Heart left ventricle (tissue), 16 donors: ENCODE measurements at regions not wholly inside any gene's neighbourhood (a gene's known extent, or its start where the extent isn't known, plus 50 kb on each side); places are given as distances from the start of the nearest gene placed in this dataset.
"Not testable (repeated sequence)": the region's sequence is repeated elsewhere in the genome, so short reads cannot be mapped to it uniquely, and the experiment has no call there.

Experiments
- ATAC-seq, 4 donors: fragments of 200-7000 bp; cut with Tn5 transposase; one replicate each; pipeline ENCODE4 v1.9.1; 2020 to 2022; ENCODE audit warnings: moderate library complexity in 4 of 4, mild to moderate bottlenecking in 3 of 4, moderate number of reproducible peaks in 1 of 4
- DNase-seq, 5 donors: peaks; one replicate each; pipeline ENCODE4 v3.0.0-alpha.2; 2020
- H3K27ac ChIP-seq, 12 donors: fragments of 200-600 bp; sonication (generic) in 4 of 12; one replicate each; pipeline versions ENCODE4 v1.5.0 to v1.8.0; 2016 to 2022; ENCODE audit warnings: mild to moderate bottlenecking in 2 of 12
- H3K27me3 ChIP-seq, 9 donors: fragments of 200-600 bp; sonication (generic) in 2 of 9; one replicate each; pipeline versions ENCODE4 v1.5.1 to v1.8.0; 2016 to 2022; ENCODE audit warnings: mild to moderate bottlenecking in 3 of 9
- H3K36me3 ChIP-seq, 9 donors: fragments of 200-600 bp; sonication (generic) in 2 of 9; one replicate each; pipeline versions ENCODE4 v1.5.0 to v1.8.0; 2018 to 2022; ENCODE audit warnings: mild to moderate bottlenecking in 2 of 9
- H3K4me1 ChIP-seq, 12 donors: fragments of 200-600 bp; sonication (generic) in 4 of 12; one replicate each; pipeline versions ENCODE4 v1.5.0 to v1.8.0; 2016 to 2022; ENCODE audit warnings: mild to moderate bottlenecking in 3 of 12
- H3K4me3 ChIP-seq, 12 donors: fragments of 200-600 bp; sonication (generic) in 4 of 12; one replicate each; pipeline versions ENCODE4 v1.5.0 to v1.8.0; 2017 to 2022; ENCODE audit warnings: mild to moderate bottlenecking in 9 of 12, moderate library complexity in 4 of 12
- H3K9me3 ChIP-seq, 12 donors: fragments of 200-600 bp; sonication (generic) in 4 of 12; one replicate each; pipeline versions ENCODE4 v1.5.0 to v1.8.0; 2016 to 2022; ENCODE audit warnings: mild to moderate bottlenecking in 1 of 12
- CTCF ChIP-seq, 12 donors: fragments of 200-600 bp; sonication (generic) in 4 of 12; IDR thresholded peaks; one replicate each; pipeline versions ENCODE4 v1.5.0 to v1.8.0; 2018 to 2022; ENCODE audit warnings: antibody characterized with exemption in 12 of 12, mild to moderate bottlenecking in 5 of 12
- POLR2A ChIP-seq, 2 donors: fragments of 450-650 bp; IDR thresholded peaks; one replicate each; pipeline ENCODE4 v1.6.1; 2017; ENCODE audit warnings: antibody characterized with exemption in 2 of 2, mild to moderate bottlenecking in 2 of 2, moderate library complexity in 2 of 2
- WGBS, 4 donors: extraction: QIAGEN DNeasy Blood & Tissue Kit in 2 of 4; methylation state at CpG; one replicate each; pipeline versions ENCODE4 v1.1.5 to v1.1.7; 2013 to 2018; 5-methylcytosine and 5-hydroxymethylcytosine counted together
- intact Hi-C, 10 donors: fragments of 100-400 bp; cut with DNase I; formaldehyde crosslinking; loops; one replicate each; pipeline versions ENCODE4 v1.11.1 to v1.14.2; 2022
- donor health status: ischemic (EF 13 %, LVEDD 7.1; RV severe dilation, severe dysfunction).
- donor health status: healthy with polysubstance abuse.
- donor health status: DM: no; HTN: yes; CAD: no.
- donor health status: DM: no; HTN: no; CAD: no.
- donor health status: ischemic (EF 25% LVEDD 6.9; RV normal size, moderate dysfunction).
- donor health status: ischemic (EF 25% LVEDD 5.7; RV mildly dilated, moderate dysfunction).
- donor health status: healthy.
- donor health status: DM: yes; HTN: yes; CAD: no.
- donor health status: ischemic (EF 35%, LVEDD 5.7; RV mildly dilated, moderate dysfunction).
- donor health status: nonischemic (EF 11% LVEDD 7.7; RV severe dilation, severe dysfunction).
- donor health status: DM: yes; HTN: yes; CAD: no.
- donor health status: PGD.
- donor health status: ischemic (EF 29% LVEDD 5.4; RV normal size, mild dysfunction).
- donor health status: nonischemic (EF 23%, LVEDD 6.1; RV moderate dilation, normal function).

GRCh38 chr6:21340573-21340972 lies 253.0 kb upstream of the SOX4 start:
- H3K27me3 ChIP-seq, result no peaks in the 10 kb centered on the region
- intact Hi-C loops, result no loop called here
- ATAC-seq (no peak), DNase-seq (no peak)
- H3K27ac ChIP-seq, result no peak overlapping the region
- H3K36me3 ChIP-seq, result no peaks in the 10 kb centered on the region
- H3K9me3 ChIP-seq, result peaks cover 0 to 7% (median 0%) of the 10 kb centered on the region in 12 donors
- TF ChIP-seq POLR2A (IDR thresholded peaks at IDR 0.05) (no peak), CTCF (IDR thresholded peaks at IDR 0.05) (no peak)
- 70 to 83% (median 74%) methylated on average over 3 of the region's 3 CpGs for WGBS, 4 donors
- no peak overlapping the region for H3K4me3 ChIP-seq
- H3K4me1 ChIP-seq, result no peaks in the 10 kb centered on the region

GRCh38 chr6:21341910-21342309 lies 251.6 kb upstream of the SOX4 start:
- Histone ChIP-seq H3K9me3 (peaks cover 0 to 7% (median 0%) of the 10 kb centered on the region in 12 donors), H3K27ac (no peak overlapping the region), H3K27me3 (no peaks in the 10 kb centered on the region), H3K4me3 (no peak overlapping the region), H3K36me3 (no peaks in the 10 kb centered on the region), H3K4me1 (no peaks in the 10 kb centered on the region)
- intact Hi-C loops, result no loop called here
- WGBS, 4 donors, result 38 to 56% (median 49%) methylated on average over 4 of the region's 4 CpGs
- TF ChIP-seq POLR2A (IDR thresholded peaks at IDR 0.05), result no peak
- no peak for TF ChIP-seq CTCF (IDR thresholded peaks at IDR 0.05)
- DNase-seq, result no peak
- peak in 2 of 4 donors; percentile 18 to 56 for ATAC-seq

DNA sequence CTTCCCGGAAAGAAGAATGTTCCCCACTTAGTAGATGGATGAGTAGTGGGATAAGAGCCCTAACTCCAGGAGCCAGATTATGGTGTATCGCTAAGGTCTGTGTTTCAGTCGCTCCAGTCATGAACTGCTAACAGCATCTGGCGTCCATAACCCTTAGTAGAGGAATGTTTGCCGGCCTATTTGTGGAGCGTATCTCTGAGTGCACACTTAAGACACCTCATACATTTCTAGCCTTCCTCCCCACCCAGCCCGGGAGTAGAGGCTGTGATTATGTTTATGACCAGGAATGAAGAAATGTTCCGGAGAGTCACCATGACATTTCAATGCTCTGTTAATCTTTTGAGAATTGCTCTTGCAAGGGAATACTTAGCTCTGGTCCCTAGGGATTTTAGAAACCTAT lies 251.1 kb upstream of the SOX4 start:
- intact Hi-C loops, result no loop called here
- no peak overlapping the region for H3K27ac ChIP-seq
- WGBS, 4 donors, result 39 to 63% (median 51%) methylated on average over 8 of the region's 8 CpGs
- DNase-seq, result no peak
- no peak overlapping the region for H3K4me3 ChIP-seq
- peak; percentile 37 to 89 (median 74) for ATAC-seq
- no peaks in the 10 kb centered on the region for H3K4me1 ChIP-seq
- no peaks in the 10 kb centered on the region for H3K27me3 ChIP-seq
- peaks cover 0 to 3% (median 0%) of the 10 kb centered on the region in 12 donors for H3K9me3 ChIP-seq
- no peak for TF ChIP-seq CTCF (IDR thresholded peaks at IDR 0.05)
- no peak for TF ChIP-seq POLR2A (IDR thresholded peaks at IDR 0.05)
- no peaks in the 10 kb centered on the region for H3K36me3 ChIP-seq

DNA sequence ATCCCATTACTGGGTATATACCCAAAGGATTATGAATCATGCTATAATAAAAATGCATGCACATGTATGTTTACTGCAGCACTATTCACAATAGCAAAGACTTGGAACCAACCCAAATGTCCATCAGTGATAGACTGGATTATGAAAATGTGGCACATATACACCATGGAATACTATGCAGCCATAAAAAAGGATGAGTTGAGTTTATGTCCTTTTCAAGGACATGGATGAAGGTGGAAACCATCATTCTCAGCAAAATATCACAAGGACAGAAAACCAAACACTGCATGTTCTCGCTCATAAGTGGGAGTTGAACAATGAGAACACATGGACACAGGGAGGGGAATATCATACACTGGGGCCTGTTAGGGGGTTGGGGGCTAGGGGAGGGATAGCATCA lies 247.8 kb upstream of the SOX4 start:
- H3K27ac ChIP-seq, H3K36me3 ChIP-seq, ATAC-seq, H3K27me3 ChIP-seq, H3K4me3 ChIP-seq, intact Hi-C loops, H3K4me1 ChIP-seq, H3K9me3 ChIP-seq, DNase-seq: not testable (repeated sequence)
- 91 to 100% (median 95%) methylated on average over 1 of the region's 1 CpG for WGBS, 4 donors

DNA sequence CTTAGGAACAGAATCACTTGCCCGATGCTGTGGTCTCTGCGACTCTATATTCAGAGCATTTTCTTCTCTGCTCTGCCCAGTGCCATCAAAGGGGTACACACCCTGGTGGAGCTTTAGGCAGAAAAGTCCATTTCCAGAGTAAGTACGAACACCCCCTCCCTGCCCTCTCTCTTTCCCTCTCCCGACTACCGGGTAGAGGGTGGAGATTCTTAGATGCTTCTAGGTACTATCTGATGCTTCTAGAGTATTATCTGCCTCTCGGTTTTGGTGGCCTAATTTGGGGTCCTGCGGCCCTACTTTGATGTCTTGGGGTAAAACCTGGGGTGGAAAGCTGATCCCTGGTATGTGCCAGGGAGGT lies 245.4 kb upstream of the SOX4 start:
- intact Hi-C loops, result no loop called here
- no peak for DNase-seq
- Histone ChIP-seq H3K36me3 (no peaks in the 10 kb centered on the region), H3K4me3 (no peak overlapping the region), H3K4me1 (peaks cover 0 to 8% (median 0%) of the 10 kb centered on the region in 12 donors), H3K9me3 (peaks cover 0 to 3% (median 0%) of the 10 kb centered on the region in 12 donors), H3K27ac (no peak overlapping the region), H3K27me3 (no peaks in the 10 kb centered on the region)
- TF ChIP-seq CTCF (IDR thresholded peaks at IDR 0.05) (no peak), POLR2A (IDR thresholded peaks at IDR 0.05) (no peak)
- WGBS, 4 donors, result 68 to 87% (median 81%) methylated on average over 7 of the region's 7 CpGs
- ATAC-seq, result no peak
